Liver (tissue), 8 donors: ENCODE measurements at regions not wholly inside any gene's neighbourhood (a gene's known extent, or its start where the extent isn't known, plus 50 kb on each side); places are given as distances from the start of the nearest gene placed in this dataset.

ENCODE experiments used
- DNase-seq: peaks from one replicate; pipeline ENCODE4 v3.0.0-alpha.2; 2017; ENCODE audit warnings: low spot score
- H3K27ac ChIP-seq, 2 donors: one replicate each; pipeline ENCODE4 v1.7.0; 2013; ENCODE audit warnings: inconsistent platforms in 2 of 2, low read length in 2 of 2, control low read depth in 1 of 2, low read depth in 1 of 2, mild to moderate bottlenecking in 1 of 2
- H3K27me3 ChIP-seq, 4 donors: one replicate each; pipeline versions ENCODE4 v1.6.1 to v1.7.0; 2013; ENCODE audit warnings: low read length in 3 of 4, inconsistent platforms in 1 of 4, mild to moderate bottlenecking in 1 of 4, moderate library complexity in 1 of 4; ENCODE audit not compliant: control insufficient read depth in 4 of 4, insufficient read depth in 4 of 4
- H3K36me3 ChIP-seq, 4 donors: one replicate each; pipeline versions ENCODE4 v1.6.1 to v1.7.0; 2013; ENCODE audit warnings: low read length in 3 of 4, mild to moderate bottlenecking in 3 of 4, low read depth in 1 of 4, moderate library complexity in 1 of 4; ENCODE audit not compliant: control insufficient read depth in 4 of 4, insufficient read depth in 3 of 4
- H3K4me1 ChIP-seq, 4 donors: one replicate each; pipeline versions ENCODE4 v1.6.1 to v1.7.0; 2013; ENCODE audit warnings: low read length in 3 of 4, mild to moderate bottlenecking in 3 of 4, moderate library complexity in 1 of 4; ENCODE audit not compliant: control insufficient read depth in 4 of 4, insufficient read depth in 4 of 4
- H3K4me3 ChIP-seq, 3 donors: one replicate each; pipeline versions ENCODE4 v1.6.1 to v1.7.0; 2013; ENCODE audit warnings: low read length in 3 of 3, control low read depth in 1 of 3, low read depth in 1 of 3, mild to moderate bottlenecking in 1 of 3
- H3K9ac ChIP-seq, 2 donors: one replicate each; pipeline ENCODE4 v1.7.0; 2013; ENCODE audit warnings: low read length in 2 of 2, mild to moderate bottlenecking in 2 of 2, moderate library complexity in 2 of 2, control low read depth in 1 of 2, low read depth in 1 of 2
- H3K9me3 ChIP-seq, 4 donors: one replicate each; pipeline versions ENCODE4 v1.6.1 to v1.7.0; 2013; ENCODE audit warnings: low read length in 3 of 4; ENCODE audit not compliant: control insufficient read depth in 4 of 4
- EGR1 ChIP-seq, 2 donors: IDR thresholded peaks; 2 replicates each; pipeline ENCODE4 v1.6.1; 2016 to 2018; ENCODE audit warnings: antibody characterized with exemption in 2 of 2, low read depth in 2 of 2
- FOXA2 ChIP-seq: IDR thresholded peaks from 2 replicates; pipeline ENCODE4 v1.6.1; 2016; ENCODE audit warnings: antibody characterized with exemption
- GABPA ChIP-seq, 2 donors: IDR thresholded peaks in 1 of 2; conservative IDR thresholded peaks in 1 of 2; 2 replicates each; pipeline ENCODE4 v1.6.1; 2016; ENCODE audit warnings: antibody characterized with exemption in 2 of 2, mild to moderate bottlenecking in 1 of 2, moderate library complexity in 1 of 2
- HNF4A ChIP-seq, 2 donors: conservative IDR thresholded peaks; 2 replicates each; pipeline ENCODE4 v1.6.1; 2016; ENCODE audit warnings: antibody characterized with exemption in 2 of 2, mild to moderate bottlenecking in 2 of 2
- HNF4G ChIP-seq: IDR thresholded peaks from 2 replicates; pipeline ENCODE4 v1.6.1; 2016; ENCODE audit warnings: antibody characterized with exemption
- JUND ChIP-seq, 2 donors: IDR thresholded peaks; 2 replicates each; pipeline ENCODE4 v1.6.1; 2016; ENCODE audit warnings: antibody characterized with exemption in 2 of 2
- NR2F2 ChIP-seq: IDR thresholded peaks from 2 replicates; pipeline ENCODE4 v1.6.1; 2016; ENCODE audit warnings: antibody characterized with exemption
- RAD21 ChIP-seq, 2 donors: IDR thresholded peaks; 2 replicates each; pipeline ENCODE4 v1.6.1; 2016; ENCODE audit warnings: antibody characterized with exemption in 2 of 2, mild to moderate bottlenecking in 2 of 2
- RXRA ChIP-seq, 2 donors: IDR thresholded peaks; 2 replicates each; pipeline ENCODE4 v1.6.1; 2017 to 2018; ENCODE audit warnings: antibody characterized with exemption in 2 of 2, mild to moderate bottlenecking in 1 of 2
- SP1 ChIP-seq: IDR thresholded peaks from 2 replicates; pipeline ENCODE4 v1.6.1; 2018; ENCODE audit warnings: antibody characterized with exemption, mild to moderate bottlenecking
- TAF1 ChIP-seq: conservative IDR thresholded peaks from 2 replicates; pipeline ENCODE4 v1.6.1; 2016; ENCODE audit warnings: antibody characterized with exemption, mild to moderate bottlenecking
- YY1 ChIP-seq: IDR thresholded peaks from 2 replicates; pipeline ENCODE4 v1.6.1; 2016; ENCODE audit warnings: antibody characterized with exemption, mild to moderate bottlenecking
- WGBS: extraction: QIAGEN DNeasy Blood & Tissue Kit; methylation state at CpG from one replicate; pipeline ENCODE4 v1.1.7; 2013; 5-methylcytosine and 5-hydroxymethylcytosine counted together
- TF ChIP-seq, protein P1 (sequence below): IDR thresholded peaks from 2 replicates; pipeline ENCODE4 v1.6.1; 2016; ENCODE audit warnings: antibody characterized with exemption
- TF ChIP-seq, protein P2 (sequence below): IDR thresholded peaks from 2 replicates; pipeline ENCODE4 v1.6.1; 2016; ENCODE audit warnings: antibody characterized with exemption, mild to moderate bottlenecking
- TF ChIP-seq, protein P3 (sequence below): IDR thresholded peaks from 2 replicates; pipeline ENCODE4 v1.6.1; 2016; ENCODE audit warnings: antibody characterized with exemption
- TF ChIP-seq, protein P4 (sequence below): IDR thresholded peaks from 2 replicates; pipeline ENCODE4 v1.6.1; 2016; ENCODE audit warnings: antibody characterized with exemption
- TF ChIP-seq, protein P5 (sequence below): fragments of 150-350 bp; IDR thresholded peaks from 2 replicates; pipeline ENCODE4 v1.5.1; 2017; ENCODE audit warnings: improper control_type of control experiment, low read depth, low read length; ENCODE audit not compliant: missing input control
- donor health status: healthy.
- donor health status: healthy.
- donor health status: healthy.
- donor health status: healthy.
- donor health status: healthy.

DNA sequence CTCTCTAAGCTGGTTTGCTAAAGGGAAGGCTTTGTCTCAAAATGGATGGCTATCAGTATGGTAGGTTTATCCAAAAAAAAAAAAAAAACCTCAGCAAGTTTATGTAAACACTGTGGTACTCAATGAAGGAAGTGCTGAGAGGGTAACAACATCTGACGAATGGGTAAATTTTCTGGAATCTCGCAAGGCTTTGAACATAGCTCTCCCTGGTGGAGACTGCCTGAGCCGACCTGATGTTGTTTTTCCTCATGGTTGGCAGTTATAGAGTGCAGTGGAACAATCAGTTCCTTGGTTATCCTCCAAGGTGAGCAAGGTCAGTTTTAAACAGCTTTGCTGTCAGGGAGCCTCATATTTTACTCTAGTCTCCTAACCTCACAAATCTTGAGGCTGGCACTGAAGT is 94.6 kb downstream of the ZPLD1 start:
- no peak overlapping the region for H3K27ac ChIP-seq
- H3K9me3 ChIP-seq = no peaks in the 10 kb centered on the region
- no peak for DNase-seq
- no peak overlapping the region for H3K9ac ChIP-seq
- no peaks in the 10 kb centered on the region for H3K27me3 ChIP-seq
- H3K4me1 ChIP-seq = no peaks in the 10 kb centered on the region
- H3K36me3 ChIP-seq = no peaks in the 10 kb centered on the region
- 61% methylated on average over 3 of the region's 3 CpGs for WGBS
- no peak overlapping the region for H3K4me3 ChIP-seq
- TF ChIP-seq, protein P1, sequence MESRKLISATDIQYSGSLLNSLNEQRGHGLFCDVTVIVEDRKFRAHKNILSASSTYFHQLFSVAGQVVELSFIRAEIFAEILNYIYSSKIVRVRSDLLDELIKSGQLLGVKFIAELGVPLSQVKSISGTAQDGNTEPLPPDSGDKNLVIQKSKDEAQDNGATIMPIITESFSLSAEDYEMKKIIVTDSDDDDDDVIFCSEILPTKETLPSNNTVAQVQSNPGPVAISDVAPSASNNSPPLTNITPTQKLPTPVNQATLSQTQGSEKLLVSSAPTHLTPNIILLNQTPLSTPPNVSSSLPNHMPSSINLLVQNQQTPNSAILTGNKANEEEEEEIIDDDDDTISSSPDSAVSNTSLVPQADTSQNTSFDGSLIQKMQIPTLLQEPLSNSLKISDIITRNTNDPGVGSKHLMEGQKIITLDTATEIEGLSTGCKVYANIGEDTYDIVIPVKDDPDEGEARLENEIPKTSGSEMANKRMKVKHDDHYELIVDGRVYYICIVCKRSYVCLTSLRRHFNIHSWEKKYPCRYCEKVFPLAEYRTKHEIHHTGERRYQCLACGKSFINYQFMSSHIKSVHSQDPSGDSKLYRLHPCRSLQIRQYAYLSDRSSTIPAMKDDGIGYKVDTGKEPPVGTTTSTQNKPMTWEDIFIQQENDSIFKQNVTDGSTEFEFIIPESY = no peak
- TF ChIP-seq SP1 (no peak), HNF4A (conservative IDR thresholded peaks at IDR 0.05) (no peak), EGR1 (IDR thresholded peaks at IDR 0.05; ENCODE audit: low read depth in 2 of 2) (no peak), FOXA2 (no peak), TAF1 (no peak), HNF4G (no peak), RAD21 (IDR thresholded peaks at IDR 0.05) (peak; percentile 37 to 59), YY1 (no peak), JUND (IDR thresholded peaks at IDR 0.05) (no peak), RXRA (IDR thresholded peaks at IDR 0.05) (no peak)
- TF ChIP-seq, protein P2, sequence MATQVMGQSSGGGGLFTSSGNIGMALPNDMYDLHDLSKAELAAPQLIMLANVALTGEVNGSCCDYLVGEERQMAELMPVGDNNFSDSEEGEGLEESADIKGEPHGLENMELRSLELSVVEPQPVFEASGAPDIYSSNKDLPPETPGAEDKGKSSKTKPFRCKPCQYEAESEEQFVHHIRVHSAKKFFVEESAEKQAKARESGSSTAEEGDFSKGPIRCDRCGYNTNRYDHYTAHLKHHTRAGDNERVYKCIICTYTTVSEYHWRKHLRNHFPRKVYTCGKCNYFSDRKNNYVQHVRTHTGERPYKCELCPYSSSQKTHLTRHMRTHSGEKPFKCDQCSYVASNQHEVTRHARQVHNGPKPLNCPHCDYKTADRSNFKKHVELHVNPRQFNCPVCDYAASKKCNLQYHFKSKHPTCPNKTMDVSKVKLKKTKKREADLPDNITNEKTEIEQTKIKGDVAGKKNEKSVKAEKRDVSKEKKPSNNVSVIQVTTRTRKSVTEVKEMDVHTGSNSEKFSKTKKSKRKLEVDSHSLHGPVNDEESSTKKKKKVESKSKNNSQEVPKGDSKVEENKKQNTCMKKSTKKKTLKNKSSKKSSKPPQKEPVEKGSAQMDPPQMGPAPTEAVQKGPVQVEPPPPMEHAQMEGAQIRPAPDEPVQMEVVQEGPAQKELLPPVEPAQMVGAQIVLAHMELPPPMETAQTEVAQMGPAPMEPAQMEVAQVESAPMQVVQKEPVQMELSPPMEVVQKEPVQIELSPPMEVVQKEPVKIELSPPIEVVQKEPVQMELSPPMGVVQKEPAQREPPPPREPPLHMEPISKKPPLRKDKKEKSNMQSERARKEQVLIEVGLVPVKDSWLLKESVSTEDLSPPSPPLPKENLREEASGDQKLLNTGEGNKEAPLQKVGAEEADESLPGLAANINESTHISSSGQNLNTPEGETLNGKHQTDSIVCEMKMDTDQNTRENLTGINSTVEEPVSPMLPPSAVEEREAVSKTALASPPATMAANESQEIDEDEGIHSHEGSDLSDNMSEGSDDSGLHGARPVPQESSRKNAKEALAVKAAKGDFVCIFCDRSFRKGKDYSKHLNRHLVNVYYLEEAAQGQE = no peak
- TF ChIP-seq, protein P3, sequence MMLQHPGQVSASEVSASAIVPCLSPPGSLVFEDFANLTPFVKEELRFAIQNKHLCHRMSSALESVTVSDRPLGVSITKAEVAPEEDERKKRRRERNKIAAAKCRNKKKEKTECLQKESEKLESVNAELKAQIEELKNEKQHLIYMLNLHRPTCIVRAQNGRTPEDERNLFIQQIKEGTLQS = no peak
- TF ChIP-seq, protein P4, sequence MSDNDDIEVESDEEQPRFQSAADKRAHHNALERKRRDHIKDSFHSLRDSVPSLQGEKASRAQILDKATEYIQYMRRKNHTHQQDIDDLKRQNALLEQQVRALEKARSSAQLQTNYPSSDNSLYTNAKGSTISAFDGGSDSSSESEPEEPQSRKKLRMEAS = no peak
- TF ChIP-seq, protein P5, sequence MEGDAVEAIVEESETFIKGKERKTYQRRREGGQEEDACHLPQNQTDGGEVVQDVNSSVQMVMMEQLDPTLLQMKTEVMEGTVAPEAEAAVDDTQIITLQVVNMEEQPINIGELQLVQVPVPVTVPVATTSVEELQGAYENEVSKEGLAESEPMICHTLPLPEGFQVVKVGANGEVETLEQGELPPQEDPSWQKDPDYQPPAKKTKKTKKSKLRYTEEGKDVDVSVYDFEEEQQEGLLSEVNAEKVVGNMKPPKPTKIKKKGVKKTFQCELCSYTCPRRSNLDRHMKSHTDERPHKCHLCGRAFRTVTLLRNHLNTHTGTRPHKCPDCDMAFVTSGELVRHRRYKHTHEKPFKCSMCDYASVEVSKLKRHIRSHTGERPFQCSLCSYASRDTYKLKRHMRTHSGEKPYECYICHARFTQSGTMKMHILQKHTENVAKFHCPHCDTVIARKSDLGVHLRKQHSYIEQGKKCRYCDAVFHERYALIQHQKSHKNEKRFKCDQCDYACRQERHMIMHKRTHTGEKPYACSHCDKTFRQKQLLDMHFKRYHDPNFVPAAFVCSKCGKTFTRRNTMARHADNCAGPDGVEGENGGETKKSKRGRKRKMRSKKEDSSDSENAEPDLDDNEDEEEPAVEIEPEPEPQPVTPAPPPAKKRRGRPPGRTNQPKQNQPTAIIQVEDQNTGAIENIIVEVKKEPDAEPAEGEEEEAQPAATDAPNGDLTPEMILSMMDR = peak; percentile 18

DNA sequence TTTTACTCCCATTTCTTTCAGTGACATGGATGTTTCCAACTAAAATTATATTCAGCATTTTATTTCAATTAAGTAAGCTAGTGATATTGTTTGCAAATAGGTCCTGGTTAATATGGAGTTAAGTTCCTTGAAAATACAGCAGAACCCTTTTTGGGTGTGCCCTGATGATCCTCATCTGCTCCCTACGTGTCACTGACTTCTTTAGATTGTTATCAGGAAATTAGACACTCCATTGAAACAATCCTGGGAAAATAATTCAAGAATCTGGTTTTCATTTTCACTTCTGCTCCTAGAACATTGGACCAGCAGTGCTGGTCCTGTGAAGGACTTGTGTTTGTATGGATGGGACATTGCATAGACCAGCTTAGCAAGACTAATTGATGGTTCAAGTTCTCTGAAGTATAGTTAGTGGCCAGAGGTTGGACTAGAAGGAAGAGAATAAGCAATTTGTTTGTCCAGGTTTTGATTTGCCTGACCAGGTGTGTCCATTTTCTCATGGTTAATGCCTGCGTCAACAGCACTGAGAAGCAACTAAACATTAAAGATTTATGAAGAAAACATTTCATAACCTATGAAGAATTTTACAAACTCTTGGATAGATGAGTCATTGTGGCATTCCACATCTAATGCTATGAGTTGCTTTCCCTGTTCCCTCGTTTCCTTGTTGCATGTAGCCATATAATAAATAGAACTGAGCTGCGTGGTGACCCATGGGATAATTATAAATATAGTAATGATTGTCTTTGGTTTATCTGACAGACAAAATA is 95.8 kb downstream of the ZPLD1 start:
- DNase-seq = no peak
- no peaks in the 10 kb centered on the region for H3K9me3 ChIP-seq
- no peaks in the 10 kb centered on the region for H3K36me3 ChIP-seq
- H3K27ac ChIP-seq = no peak overlapping the region
- WGBS = 82% methylated on average over 4 of the region's 4 CpGs
- no peak for TF ChIP-seq SP1
- no peak for TF ChIP-seq NR2F2
- no peak for TF ChIP-seq HNF4G
- no peak for TF ChIP-seq RXRA (IDR thresholded peaks at IDR 0.05)
- TF ChIP-seq GABPA (IDR thresholded peaks at IDR 0.05 in 1 of 2, conservative IDR thresholded peaks at IDR 0.05 in 1 of 2) = no peak
- no peak for TF ChIP-seq EGR1 (IDR thresholded peaks at IDR 0.05; ENCODE audit: low read depth in 2 of 2)
- no peaks in the 10 kb centered on the region for H3K4me1 ChIP-seq
- no peak overlapping the region for H3K4me3 ChIP-seq
- no peaks in the 10 kb centered on the region for H3K27me3 ChIP-seq
- no peak overlapping the region for H3K9ac ChIP-seq
